GM18870 (cell line): ENCODE measurements at regions not wholly inside any gene's neighbourhood (a gene's known extent, or its start where the extent isn't known, plus 50 kb on each side); places are given as distances from the start of the nearest gene placed in this dataset.

Experiments
- ATAC-seq: cut with Tn5 transposase; IDR thresholded peaks from one replicate; pipeline ENCODE4 v1.9.1; 2021; ENCODE audit warnings: moderate library complexity; ENCODE audit not compliant: unreplicated experiment

- no peak for ATAC-seq
These were observed 237.7 kb upstream of the IPO5 start for GRCh38 chr13:97715763-97716162.

GRCh38 chr13:97716746-97717145 is 236.7 kb upstream of the IPO5 start:
- ATAC-seq: no peak

- no peak for ATAC-seq
These were observed 233.7 kb upstream of the IPO5 start for GRCh38 chr13:97719736-97720135.

- no peak for ATAC-seq
These were observed 232.6 kb upstream of the IPO5 start for GRCh38 chr13:97720896-97721295.

GRCh38 chr13:97723655-97724054 is 229.8 kb upstream of the IPO5 start:
- no peak for ATAC-seq

- no peak for ATAC-seq
These were observed 229.0 kb upstream of the IPO5 start for GRCh38 chr13:97724450-97724849.

GRCh38 chr13:97726664-97727280 is 226.7 kb upstream of the IPO5 start:
- no peak for ATAC-seq

- ATAC-seq: no peak
These were observed 225.5 kb upstream of the IPO5 start for GRCh38 chr13:97727991-97728390.

- ATAC-seq: no peak
These were observed 217.0 kb upstream of the IPO5 start for GRCh38 chr13:97736436-97736835.

- ATAC-seq: no peak
These were observed 211.4 kb upstream of the IPO5 start for GRCh38 chr13:97742084-97742483.

- ATAC-seq: no peak
These were observed 209.5 kb upstream of the IPO5 start for GRCh38 chr13:97743938-97744337.

GRCh38 chr13:97746649-97747048 is 206.8 kb upstream of the IPO5 start:
- ATAC-seq: no peak

GRCh38 chr13:97749174-97749573 is 204.3 kb upstream of the IPO5 start:
- ATAC-seq: no peak

GRCh38 chr13:97751477-97751876 is 202.0 kb upstream of the IPO5 start:
- no peak for ATAC-seq

GRCh38 chr13:97752961-97753668 is 200.4 kb upstream of the IPO5 start:
- no peak for ATAC-seq

- no peak for ATAC-seq
These were observed 199.4 kb upstream of the IPO5 start for GRCh38 chr13:97753942-97754670.

GRCh38 chr13:97757807-97758206 is 195.7 kb upstream of the IPO5 start:
- no peak for ATAC-seq

- ATAC-seq: no peak
These were observed 195.2 kb upstream of the IPO5 start for GRCh38 chr13:97758317-97758716.

GRCh38 chr13:97761796-97762540 is 191.5 kb upstream of the IPO5 start:
- ATAC-seq: no peak

- ATAC-seq: no peak
These were observed 186.7 kb upstream of the IPO5 start for GRCh38 chr13:97766749-97767148.

- ATAC-seq: no peak
These were observed 185.3 kb upstream of the IPO5 start for GRCh38 chr13:97768134-97768533.
